HEK293T (cell line): ENCODE measurements at regions not wholly inside any gene's neighbourhood (a gene's known extent, or its start where the extent isn't known, plus 50 kb on each side); places are given as distances from the start of the nearest gene placed in this dataset.

Source experiments
- ELF4 ChIP-seq: fragments of 450-650 bp; IDR thresholded peaks from 2 replicates; pipeline ENCODE4 v1.6.1; 2017; ENCODE audit warnings: antibody characterized with exemption
- FOXA1 ChIP-seq: fragments of 450-650 bp; IDR thresholded peaks from 2 replicates; pipeline ENCODE4 v1.6.1; 2016; ENCODE audit warnings: mild to moderate bottlenecking
- FOXM1 ChIP-seq: fragments of 450-650 bp; IDR thresholded peaks from 2 replicates; pipeline ENCODE4 v1.6.1; 2017; ENCODE audit warnings: mild to moderate bottlenecking, borderline replicate concordance
- L3MBTL2 ChIP-seq: fragments of 450-650 bp; conservative IDR thresholded peaks from 2 replicates; pipeline ENCODE4 v1.6.1; 2016; ENCODE audit warnings: mild to moderate bottlenecking
- LEF1 ChIP-seq: fragments of 450-650 bp; IDR thresholded peaks from 2 replicates; pipeline ENCODE4 v1.6.1; 2017; ENCODE audit warnings: mild to moderate bottlenecking, borderline replicate concordance
- NFRKB ChIP-seq: fragments of 450-650 bp; IDR thresholded peaks from 2 replicates; pipeline ENCODE4 v1.6.1; 2016; ENCODE audit warnings: mild to moderate bottlenecking, moderate library complexity
- SP1 ChIP-seq: fragments of 450-650 bp; IDR thresholded peaks from 2 replicates; pipeline ENCODE4 v1.6.1; 2017
- TARDBP ChIP-seq: fragments of 450-650 bp; IDR thresholded peaks from 2 replicates; pipeline ENCODE4 v1.6.1; 2016
- TF ChIP-seq, protein P1 (sequence below): fragments of 450-650 bp; IDR thresholded peaks from 2 replicates; pipeline ENCODE4 v1.6.1; 2016

DNA sequence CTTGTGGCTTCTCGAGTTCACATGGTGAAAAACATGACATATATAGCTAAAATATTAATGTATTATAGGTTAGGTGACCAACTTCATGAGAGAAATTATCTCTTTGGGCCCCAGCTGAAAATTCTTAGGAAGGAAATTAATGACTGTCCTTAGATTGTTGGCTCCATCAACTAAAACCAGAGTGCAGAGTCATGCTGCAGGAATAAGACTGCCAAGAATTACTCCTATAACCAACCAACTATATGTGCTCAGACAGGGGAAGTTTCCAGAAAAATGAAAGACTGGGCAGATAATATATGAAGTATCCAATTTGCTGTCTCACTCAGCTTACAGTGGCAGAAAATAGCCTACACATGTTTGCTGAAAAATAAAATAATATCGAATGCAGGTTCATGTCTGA lies 71.0 kb upstream of the TMEFF2 start:
- TF ChIP-seq NFRKB: no peak
- TF ChIP-seq FOXA1: no peak
- no peak for TF ChIP-seq SP1
- TF ChIP-seq TARDBP: no peak
- TF ChIP-seq, protein P1, sequence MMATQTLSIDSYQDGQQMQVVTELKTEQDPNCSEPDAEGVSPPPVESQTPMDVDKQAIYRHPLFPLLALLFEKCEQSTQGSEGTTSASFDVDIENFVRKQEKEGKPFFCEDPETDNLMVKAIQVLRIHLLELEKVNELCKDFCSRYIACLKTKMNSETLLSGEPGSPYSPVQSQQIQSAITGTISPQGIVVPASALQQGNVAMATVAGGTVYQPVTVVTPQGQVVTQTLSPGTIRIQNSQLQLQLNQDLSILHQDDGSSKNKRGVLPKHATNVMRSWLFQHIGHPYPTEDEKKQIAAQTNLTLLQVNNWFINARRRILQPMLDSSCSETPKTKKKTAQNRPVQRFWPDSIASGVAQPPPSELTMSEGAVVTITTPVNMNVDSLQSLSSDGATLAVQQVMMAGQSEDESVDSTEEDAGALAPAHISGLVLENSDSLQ: no peak
- no peak for TF ChIP-seq FOXM1
- no peak for TF ChIP-seq ELF4
- no peak for TF ChIP-seq L3MBTL2
- no peak for TF ChIP-seq LEF1
